ENCODE measurements at regions not wholly inside any gene's neighbourhood (a gene's known extent, or its start where the extent isn't known, plus 50 kb on each side); places are given as distances from the start of the nearest gene placed in this dataset.

GRCh38 chr2:215620528-215620927, 184.7 kb upstream of the FN1 start:
- no peak for DNase-seq (ENCODE audit: low read depth, low spot score)

- DNase-seq (ENCODE audit: low read depth, low spot score), result no peak
These were observed 184.1 kb upstream of the FN1 start for GRCh38 chr2:215619989-215620388.

- DNase-seq (ENCODE audit: low read depth, low spot score), result no peak
These were observed 183.4 kb upstream of the FN1 start for GRCh38 chr2:215619022-215619958.

GRCh38 chr2:215618145-215618544, 182.3 kb upstream of the FN1 start:
- DNase-seq (ENCODE audit: low read depth, low spot score), result no peak

- DNase-seq (ENCODE audit: low read depth, low spot score), result no peak
These were observed 181.4 kb upstream of the FN1 start for GRCh38 chr2:215617060-215617824.

GRCh38 chr2:215615803-215616174, 179.9 kb upstream of the FN1 start:
- no peak for DNase-seq (ENCODE audit: low read depth, low spot score)

- no peak for DNase-seq (ENCODE audit: low read depth, low spot score)
These were observed 179.4 kb upstream of the FN1 start for GRCh38 chr2:215615067-215615802.

- no peak for DNase-seq (ENCODE audit: low read depth, low spot score)
These were observed 178.4 kb upstream of the FN1 start for GRCh38 chr2:215614296-215614695.

- no peak for DNase-seq (ENCODE audit: low read depth, low spot score)
These were observed 178.0 kb upstream of the FN1 start for GRCh38 chr2:215613888-215614287.

GRCh38 chr2:215613280-215613679, 177.4 kb upstream of the FN1 start:
- DNase-seq (ENCODE audit: low read depth, low spot score), result no peak

- DNase-seq (ENCODE audit: low read depth, low spot score), result no peak
These were observed 176.9 kb upstream of the FN1 start for GRCh38 chr2:215612786-215613185.

GRCh38 chr2:215611609-215612386, 175.9 kb upstream of the FN1 start:
- no peak for DNase-seq (ENCODE audit: low read depth, low spot score)

GRCh38 chr2:215609089-215610032, 173.5 kb upstream of the FN1 start:
- no peak for DNase-seq (ENCODE audit: low read depth, low spot score)

GRCh38 chr2:215607766-215608165, 171.9 kb upstream of the FN1 start:
- no peak for DNase-seq (ENCODE audit: low read depth, low spot score)

GRCh38 chr2:215606219-215606618, 170.4 kb upstream of the FN1 start:
- DNase-seq (ENCODE audit: low read depth, low spot score), result no peak

- DNase-seq (ENCODE audit: low read depth, low spot score), result no peak
These were observed 169.3 kb upstream of the FN1 start for GRCh38 chr2:215605214-215605613.

GRCh38 chr2:215604606-215605005, 168.7 kb upstream of the FN1 start:
- no peak for DNase-seq (ENCODE audit: low read depth, low spot score)

GRCh38 chr2:215603440-215603839, 167.6 kb upstream of the FN1 start:
- DNase-seq (ENCODE audit: low read depth, low spot score), result no peak

- DNase-seq (ENCODE audit: low read depth, low spot score), result no peak
These were observed 167.1 kb upstream of the FN1 start for GRCh38 chr2:215602997-215603396.

Data from activated CD4-positive, CD25-positive, alpha-beta regulatory T cell treated with anti-CD3 and anti-CD28 coated beads, Interleukin-2, amount 50 U/mL, for 16 hours (primary cell).